GM21447 (cell line): ENCODE measurements at regions not wholly inside any gene's neighbourhood (a gene's known extent, or its start where the extent isn't known, plus 50 kb on each side); places are given as distances from the start of the nearest gene placed in this dataset.
A peak's percentile ranks its signal among the peaks of the same experiment; 100 is the strongest.

Experiments used
- ATAC-seq: cut with Tn5 transposase; IDR thresholded peaks from one replicate; pipeline ENCODE4 v1.9.1; 2021; ENCODE audit not compliant: unreplicated experiment

- ATAC-seq, result no peak
Measured at GRCh38 chr11:19344661-19345518, 104.1 kb upstream of the E2F8 start.

- ATAC-seq, result no peak
Measured at GRCh38 chr11:19342036-19342435, 101.3 kb upstream of the E2F8 start.

- ATAC-seq, result no peak
Measured at GRCh38 chr11:19338375-19338774, 97.6 kb upstream of the E2F8 start.

GRCh38 chr11:19337779-19338178 lies 97.0 kb upstream of the E2F8 start:
- ATAC-seq, result no peak

GRCh38 chr11:19336331-19336730 lies 95.6 kb upstream of the E2F8 start:
- no peak for ATAC-seq

- ATAC-seq, result peak; percentile 82
Measured at GRCh38 chr11:19332476-19332875, 91.7 kb upstream of the E2F8 start.

GRCh38 chr11:19330416-19330815 lies 89.7 kb upstream of the E2F8 start:
- ATAC-seq, result no peak

- ATAC-seq, result no peak
Measured at GRCh38 chr11:19329970-19330369, 89.2 kb upstream of the E2F8 start.

- ATAC-seq, result no peak
Measured at GRCh38 chr11:19328586-19329311, 88.0 kb upstream of the E2F8 start.

GRCh38 chr11:19327280-19327679 lies 86.5 kb upstream of the E2F8 start:
- no peak for ATAC-seq

- ATAC-seq, result no peak
Measured at GRCh38 chr11:19326499-19326898, 85.8 kb upstream of the E2F8 start.

GRCh38 chr11:19323502-19323901 lies 82.8 kb upstream of the E2F8 start:
- ATAC-seq, result no peak

GRCh38 chr11:19321351-19321750 lies 80.6 kb upstream of the E2F8 start:
- ATAC-seq, result no peak

- no peak for ATAC-seq
Measured at GRCh38 chr11:19320827-19321226, 80.1 kb upstream of the E2F8 start.

GRCh38 chr11:19316434-19316833 lies 75.7 kb upstream of the E2F8 start:
- ATAC-seq, result no peak

- no peak for ATAC-seq
Measured at GRCh38 chr11:19315511-19315910, 74.8 kb upstream of the E2F8 start.

- no peak for ATAC-seq
Measured at GRCh38 chr11:19313140-19313539, 72.4 kb upstream of the E2F8 start.

GRCh38 chr11:19311308-19312030 lies 70.7 kb upstream of the E2F8 start:
- ATAC-seq, result peak; percentile 76

GRCh38 chr11:19307498-19307897 lies 66.8 kb upstream of the E2F8 start:
- ATAC-seq, result no peak

GRCh38 chr11:19306179-19306944 lies 65.6 kb upstream of the E2F8 start:
- ATAC-seq, result no peak

GRCh38 chr11:19301361-19301760 lies 60.6 kb upstream of the E2F8 start:
- ATAC-seq, result no peak
